Neural progenitor cell (in vitro differentiated cells): ENCODE measurements at regions not wholly inside any gene's neighbourhood (a gene's known extent, or its start where the extent isn't known, plus 50 kb on each side); places are given as distances from the start of the nearest gene placed in this dataset.
A peak's percentile ranks its signal among the peaks of the same experiment; 100 is the strongest.

Source experiments
- DNase-seq: peaks from one replicate; pipeline ENCODE4 v3.0.0-alpha.2; 2016; ENCODE audit warnings: low spot score
- H2AFZ ChIP-seq: fragments of 200-600 bp; sonication (generic); replicated peaks from 2 replicates; pipeline ENCODE4 v1.6.1; 2016; ENCODE audit warnings: antibody characterized with exemption
- H3F3A ChIP-seq: fragments of 200-600 bp; sonication (generic); 2 replicates; pipeline ENCODE4 v1.6.1; 2016; ENCODE audit warnings: antibody characterized with exemption, low read depth
- H3K27ac ChIP-seq: fragments of 200-600 bp; sonication (generic); 2 replicates; pipeline ENCODE4 v1.5.1; 2016; ENCODE audit warnings: mild to moderate bottlenecking
- H3K27me3 ChIP-seq: fragments of 200-600 bp; sonication (generic); 2 replicates; pipeline ENCODE4 v1.6.1; 2016; ENCODE audit warnings: mild to moderate bottlenecking, moderate library complexity
- H3K36me3 ChIP-seq: fragments of 200-600 bp; sonication (generic); 2 replicates; pipeline ENCODE4 v1.5.1; 2016
- H3K4me1 ChIP-seq: fragments of 200-600 bp; sonication (generic); 2 replicates; pipeline ENCODE4 v1.6.1; 2016; ENCODE audit warnings: mixed run types
- H3K4me2 ChIP-seq: fragments of 200-600 bp; sonication (generic); 2 replicates; pipeline ENCODE4 v1.6.1; 2016
- H3K4me3 ChIP-seq: fragments of 200-600 bp; sonication (generic); 2 replicates; pipeline ENCODE4 v1.5.1; 2016
- H3K79me2 ChIP-seq: fragments of 200-600 bp; sonication (generic); 2 replicates; pipeline ENCODE4 v1.6.1; 2016; ENCODE audit warnings: low read depth
- H3K9ac ChIP-seq: fragments of 200-600 bp; sonication (generic); 2 replicates; pipeline ENCODE4 v1.6.1; 2016
- H3K9me3 ChIP-seq: fragments of 200-600 bp; sonication (generic); 2 replicates; pipeline ENCODE4 v1.5.1; 2016; ENCODE audit warnings: low read depth
- H4K20me1 ChIP-seq: fragments of 200-600 bp; sonication (generic); 2 replicates; pipeline ENCODE4 v1.6.1; 2016; ENCODE audit warnings: low read depth
- H3K27ac Mint-ChIP-seq: 3 replicates; pipeline ENCODE4 v1.8.0; 2021; ENCODE audit warnings: mixed read lengths
- H3K27me3 Mint-ChIP-seq: 2 replicates; pipeline ENCODE4 v1.8.0; 2022; ENCODE audit warnings: low read depth, mild to moderate bottlenecking, inconsistent platforms, moderate library complexity, mixed read lengths; ENCODE audit not compliant: insufficient read depth
- H3K36me3 Mint-ChIP-seq: 3 replicates; pipeline ENCODE4 v1.8.0; 2021; ENCODE audit warnings: mixed read lengths
- H3K4me1 Mint-ChIP-seq: 3 replicates; pipeline ENCODE4 v1.8.0; 2021; ENCODE audit warnings: mixed read lengths
- H3K4me3 Mint-ChIP-seq: 3 replicates; pipeline ENCODE4 v1.8.0; 2021; ENCODE audit warnings: mild to moderate bottlenecking, moderate library complexity, mixed read lengths
- H3K9me3 Mint-ChIP-seq: 3 replicates; pipeline ENCODE4 v1.8.0; 2020; ENCODE audit warnings: mixed read lengths
- CTCF ChIP-seq: fragments of 200-600 bp; sonication (generic); IDR thresholded peaks from 2 replicates; pipeline ENCODE4 v1.5.1; 2017; ENCODE audit warnings: antibody characterized with exemption, mild to moderate bottlenecking
- EZH2 ChIP-seq: fragments of 200-600 bp; sonication (generic); IDR thresholded peaks from 2 replicates; pipeline ENCODE4 v1.6.1; 2017; ENCODE audit warnings: antibody characterized with exemption, mild to moderate bottlenecking, moderate library complexity
- EZH2phosphoT487 ChIP-seq: fragments of 200-600 bp; sonication (generic); IDR thresholded peaks from 2 replicates; pipeline ENCODE4 v1.6.1; 2017; ENCODE audit warnings: antibody characterized with exemption

- no peak overlapping the region for H3K27ac Mint-ChIP-seq
- H3K4me1 Mint-ChIP-seq: peaks cover 24% of the 10 kb centered on the region
- H3K4me3 Mint-ChIP-seq: no peak overlapping the region
- H3K36me3 Mint-ChIP-seq: no peaks in the 10 kb centered on the region
- no peaks in the 10 kb centered on the region for H3K27me3 Mint-ChIP-seq
- Histone ChIP-seq H3K27ac (no peak overlapping the region), H3K27me3 (no peaks in the 10 kb centered on the region), H3K9me3 (no peaks in the 10 kb centered on the region), H3F3A (no peaks in the 10 kb centered on the region), H2AFZ (no peak overlapping the region), H3K4me3 (no peak overlapping the region), H3K4me1 (no peaks in the 10 kb centered on the region), H3K9ac (no peak overlapping the region), H3K36me3 (no peaks in the 10 kb centered on the region), H4K20me1 (no peaks in the 10 kb centered on the region), H3K4me2 (no peak overlapping the region), H3K79me2 (no peaks in the 10 kb centered on the region)
- TF ChIP-seq EZH2 (no peak), CTCF (no peak), EZH2phosphoT487 (no peak)
- H3K9me3 Mint-ChIP-seq: peaks cover 23% of the 10 kb centered on the region
- DNase-seq: no peak
Measured at GRCh38 chr2:206390181-206390580, 53.2 kb upstream of the ADAM23 start.

- Histone ChIP-seq H3K9me3 (no peaks in the 10 kb centered on the region), H3K9ac (no peak overlapping the region), H3K27ac (no peak overlapping the region), H3K4me3 (no peak overlapping the region), H3F3A (no peaks in the 10 kb centered on the region), H2AFZ (no peak overlapping the region), H3K27me3 (no peaks in the 10 kb centered on the region), H3K36me3 (no peaks in the 10 kb centered on the region), H4K20me1 (no peaks in the 10 kb centered on the region), H3K79me2 (no peaks in the 10 kb centered on the region), H3K4me2 (no peak overlapping the region), H3K4me1 (no peaks in the 10 kb centered on the region)
- Mint-ChIP-seq H3K36me3 (no peaks in the 10 kb centered on the region), H3K9me3 (peaks cover 22% of the 10 kb centered on the region), H3K4me1 (peaks cover 28% of the 10 kb centered on the region), H3K4me3 (no peak overlapping the region), H3K27ac (no peak overlapping the region), H3K27me3 (no peaks in the 10 kb centered on the region)
- peak; percentile 45 for DNase-seq
- TF ChIP-seq CTCF (peak; percentile 65), EZH2 (no peak), EZH2phosphoT487 (no peak)
Measured at GRCh38 chr2:206392118-206392517, 51.2 kb upstream of the ADAM23 start.
